Astrocyte of the spinal cord (primary cell): ENCODE measurements at regions not wholly inside any gene's neighbourhood (a gene's known extent, or its start where the extent isn't known, plus 50 kb on each side); places are given as distances from the start of the nearest gene placed in this dataset.
"Not testable (repeated sequence)": the region's sequence is repeated elsewhere in the genome, so short reads cannot be mapped to it uniquely, and the experiment has no call there.

Experiments
- DNase-seq: peaks from one replicate; pipeline ENCODE4 v3.0.0; 2011; ENCODE audit warnings: low read depth, low spot score
- H3K4me3 ChIP-seq: 2 replicates; pipeline ENCODE4 v1.5.1; 2011; ENCODE audit warnings: low read depth, mild to moderate bottlenecking, low read length, moderate library complexity
- in situ Hi-C: cut with HindIII; loops from 2 replicates; pipeline ENCODE4 v1.10.0; 2017; ENCODE audit warnings: low sequenced_read_pairs

- in situ Hi-C loops, H3K4me3 ChIP-seq, DNase-seq: not testable (repeated sequence)
Observed at GRCh38 chr2:91574255-91574654, 2882.8 kb downstream of the RPIA start.

DNA sequence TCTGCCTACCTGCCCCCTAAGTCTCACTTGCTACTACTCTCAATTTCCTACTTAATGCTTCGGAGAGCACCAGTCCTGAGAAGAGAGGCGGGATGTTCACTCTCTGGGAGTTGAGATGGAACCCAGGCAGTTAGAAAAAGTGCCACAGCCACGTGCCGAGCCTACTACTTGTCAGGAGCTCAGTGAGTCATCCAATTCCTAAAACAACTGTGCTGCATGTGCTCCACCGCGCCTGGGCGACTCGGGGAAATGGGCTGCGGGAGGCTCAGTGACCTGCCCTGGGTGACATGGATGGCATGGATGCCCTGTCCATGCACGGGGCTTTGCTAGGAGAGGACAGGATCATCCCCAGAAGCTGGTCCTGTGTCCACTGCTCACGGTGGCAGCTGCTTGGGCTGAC is 2884.2 kb downstream of the RPIA start:
- DNase-seq, in situ Hi-C loops, H3K4me3 ChIP-seq: not testable (repeated sequence)

GRCh38 chr2:91577406-91577805 is 2885.9 kb downstream of the RPIA start:
- in situ Hi-C loops, DNase-seq, H3K4me3 ChIP-seq: not testable (repeated sequence)

DNA sequence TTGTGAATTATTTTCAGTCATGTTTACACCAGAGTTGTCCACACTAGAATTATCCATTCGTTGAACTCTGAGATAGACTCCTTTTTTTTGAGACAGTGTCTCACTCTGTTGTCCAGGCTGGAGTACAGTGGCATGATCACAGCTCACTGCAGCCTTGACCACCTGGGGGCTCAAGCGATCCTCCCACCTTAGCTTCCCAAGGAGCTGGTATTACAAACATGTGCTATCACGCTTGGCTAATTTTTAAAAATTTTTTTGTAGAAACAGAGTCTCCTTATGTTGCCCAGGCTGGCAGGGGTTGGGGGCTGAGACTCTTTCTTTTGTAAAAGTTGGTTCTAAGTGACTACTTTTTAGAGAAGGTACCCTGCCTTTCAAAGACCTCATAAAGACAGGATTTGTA is 2887.2 kb downstream of the RPIA start:
- in situ Hi-C loops, H3K4me3 ChIP-seq, DNase-seq: not testable (repeated sequence)

DNA sequence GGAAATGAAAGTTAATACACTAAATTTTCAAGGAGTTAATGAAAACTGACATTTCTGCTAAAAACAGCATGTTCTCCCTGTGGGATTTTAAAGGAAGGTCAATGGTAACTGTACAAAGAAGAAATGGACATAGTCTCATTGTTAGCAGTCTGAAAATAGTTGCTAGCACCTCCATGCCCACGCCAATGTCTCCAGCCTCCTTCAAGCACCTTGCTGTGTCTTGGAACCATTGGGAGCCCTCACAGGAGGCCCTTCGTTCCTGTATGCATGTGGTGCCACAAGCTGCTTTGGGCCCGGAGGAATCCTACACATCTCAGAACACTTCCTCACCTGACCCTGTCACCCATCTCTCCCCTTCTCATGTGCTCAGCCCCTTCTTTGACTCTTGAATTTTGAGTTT is 2888.1 kb downstream of the RPIA start:
- DNase-seq, H3K4me3 ChIP-seq, in situ Hi-C loops: not testable (repeated sequence)

DNA sequence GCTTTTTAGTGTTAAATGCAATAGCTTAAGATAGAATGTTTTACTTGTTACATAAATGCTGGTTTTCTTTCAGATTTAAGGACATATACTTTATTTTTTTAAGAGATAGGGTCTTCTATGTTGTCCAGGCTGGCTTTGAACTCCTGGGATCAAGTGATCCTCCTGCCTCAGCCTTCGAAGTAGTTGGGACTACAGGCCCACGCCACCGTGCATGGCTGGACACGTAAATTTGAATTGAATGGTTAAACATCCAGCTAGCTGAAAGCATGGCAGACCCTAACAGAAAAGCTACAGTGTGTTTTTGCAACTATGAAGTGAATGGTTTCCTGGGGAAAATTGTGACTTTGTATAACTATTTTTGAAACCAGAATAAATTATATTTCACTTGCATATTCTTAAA is 2888.6 kb downstream of the RPIA start:
- in situ Hi-C loops, H3K4me3 ChIP-seq, DNase-seq: not testable (repeated sequence)

DNA sequence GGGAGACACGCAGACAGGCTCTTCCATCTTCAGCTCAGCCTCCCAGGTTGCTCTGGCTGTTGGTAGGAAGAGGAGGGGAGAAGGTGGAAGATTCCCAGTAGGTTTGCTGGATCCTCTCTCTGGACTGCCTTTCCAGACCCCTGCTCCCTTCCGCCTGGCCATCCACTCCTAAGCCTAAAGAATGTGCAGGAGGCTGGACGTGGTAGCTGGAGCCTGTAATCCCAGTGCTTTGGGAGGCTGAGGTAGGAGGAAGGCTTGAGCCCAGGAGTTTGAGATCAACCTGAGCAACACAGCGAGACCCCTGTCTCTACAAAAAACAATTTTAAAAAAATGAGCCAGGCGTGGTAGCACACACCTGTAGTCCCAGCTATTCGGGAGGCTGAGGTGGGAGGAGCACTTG is 2895.6 kb downstream of the RPIA start:
- in situ Hi-C loops, DNase-seq, H3K4me3 ChIP-seq: not testable (repeated sequence)

- in situ Hi-C loops, H3K4me3 ChIP-seq: not testable (repeated sequence)
Observed at GRCh38 chr2:91587908-91588535, 2896.5 kb downstream of the RPIA start.

GRCh38 chr2:91588782-91589223 is 2897.3 kb downstream of the RPIA start:
- H3K4me3 ChIP-seq, DNase-seq, in situ Hi-C loops: not testable (repeated sequence)

More at GRCh38 chr2:91587908-91588535, 2896.5 kb downstream of the RPIA start:
- not testable (repeated sequence) for DNase-seq

DNA sequence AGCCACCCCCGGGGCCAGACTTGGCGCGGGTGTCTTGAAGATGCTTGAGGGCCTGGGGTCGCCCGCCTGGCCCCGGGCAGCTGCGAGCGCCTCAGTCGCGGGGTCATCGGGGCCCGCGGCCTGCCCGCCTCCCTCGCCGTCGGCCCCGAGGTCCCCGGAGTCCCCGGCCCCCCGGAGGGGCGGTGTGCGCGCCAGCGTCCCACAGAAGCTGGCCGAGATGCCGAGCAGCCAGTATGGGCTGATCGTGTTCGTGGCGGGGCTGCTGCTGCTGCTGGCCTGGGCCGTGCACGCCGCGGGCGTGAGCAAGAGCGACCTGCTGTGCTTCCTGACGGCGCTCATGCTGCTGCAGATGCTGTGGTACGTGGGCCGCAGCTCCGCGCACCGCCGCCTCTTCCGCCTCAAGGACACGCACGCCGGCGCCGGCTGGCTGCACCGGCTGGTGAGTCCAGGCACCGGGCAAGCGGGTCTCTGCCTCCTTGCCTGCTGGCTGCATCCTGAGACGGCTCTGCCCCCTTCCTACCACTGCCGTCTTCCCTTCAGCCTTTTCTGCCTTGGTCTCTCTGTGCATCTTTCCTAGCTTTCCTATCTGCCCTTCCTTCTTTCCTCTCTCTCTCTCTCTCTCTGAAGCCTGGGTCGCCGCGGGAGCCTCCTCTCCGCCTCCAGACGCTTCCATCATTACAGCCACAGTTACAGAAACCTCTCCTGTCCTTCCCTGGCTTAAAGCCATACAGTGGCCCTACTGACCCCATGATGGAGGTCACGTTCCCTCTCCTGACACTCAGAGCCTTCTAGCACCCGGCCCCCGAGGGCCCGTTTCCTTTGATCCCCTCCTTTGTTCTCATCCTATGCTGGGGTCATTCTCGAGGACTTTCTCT is 2898.2 kb downstream of the RPIA start:
- not testable (repeated sequence) for H3K4me3 ChIP-seq

GRCh38 chr2:91590381-91590780 is 2898.9 kb downstream of the RPIA start:
- H3K4me3 ChIP-seq, in situ Hi-C loops, DNase-seq: not testable (repeated sequence)

More for the DNA sequence above, 2898.2 kb downstream of the RPIA start:
- in situ Hi-C loops, DNase-seq: not testable (repeated sequence)

DNA sequence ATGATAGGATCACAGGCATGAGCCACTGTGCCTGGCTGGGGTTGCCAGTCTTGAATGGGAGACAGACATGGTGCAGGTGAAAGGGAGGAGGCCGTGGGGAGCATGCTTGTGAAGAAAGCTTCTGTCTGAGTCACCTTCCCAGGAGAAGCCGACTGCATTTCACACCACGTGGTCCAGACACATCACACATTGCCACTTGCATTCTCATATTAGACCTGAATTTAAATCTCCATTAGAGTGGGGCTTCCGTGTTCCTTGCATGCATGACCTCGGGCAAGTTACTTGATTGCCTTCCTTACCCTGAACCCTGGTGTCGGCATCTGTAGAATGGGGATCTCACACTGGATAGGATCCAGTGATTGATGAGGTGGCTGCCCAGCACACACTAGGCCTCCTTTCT is 2899.6 kb downstream of the RPIA start:
- DNase-seq, in situ Hi-C loops, H3K4me3 ChIP-seq: not testable (repeated sequence)

- in situ Hi-C loops, DNase-seq: not testable (repeated sequence)
Observed at GRCh38 chr2:91597436-91597835, 2906.0 kb downstream of the RPIA start.

GRCh38 chr2:91598519-91598918 is 2907.0 kb downstream of the RPIA start:
- H3K4me3 ChIP-seq, in situ Hi-C loops: not testable (repeated sequence)
- peak; percentile 23 for DNase-seq

More at GRCh38 chr2:91597436-91597835, 2906.0 kb downstream of the RPIA start:
- H3K4me3 ChIP-seq = not testable (repeated sequence)

GRCh38 chr2:91599000-91599399 is 2907.5 kb downstream of the RPIA start:
- in situ Hi-C loops, H3K4me3 ChIP-seq: not testable (repeated sequence)
- DNase-seq = peak; percentile 13

DNA sequence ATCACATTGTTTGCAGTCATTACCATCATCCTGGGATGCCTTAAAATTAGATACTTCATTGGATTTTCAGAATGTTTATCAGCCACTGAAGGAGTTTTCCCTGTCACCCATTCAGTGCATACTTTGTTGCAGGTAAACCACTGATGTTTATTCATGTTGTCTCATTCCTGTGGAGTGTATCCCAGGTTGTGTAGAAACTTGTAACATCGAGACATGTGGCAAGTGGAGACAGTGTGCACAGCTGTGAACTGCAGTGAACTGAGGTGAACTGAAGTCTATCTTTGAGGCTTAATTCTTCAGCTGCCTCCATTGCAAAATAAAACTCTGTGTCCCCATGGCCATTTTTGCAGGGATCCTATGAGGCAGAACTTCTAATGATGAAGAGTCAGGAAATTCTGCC is 2911.4 kb downstream of the RPIA start:
- in situ Hi-C loops, H3K4me3 ChIP-seq, DNase-seq: not testable (repeated sequence)

GRCh38 chr2:91603996-91604395 is 2912.5 kb downstream of the RPIA start:
- H3K4me3 ChIP-seq, in situ Hi-C loops, DNase-seq: not testable (repeated sequence)

DNA sequence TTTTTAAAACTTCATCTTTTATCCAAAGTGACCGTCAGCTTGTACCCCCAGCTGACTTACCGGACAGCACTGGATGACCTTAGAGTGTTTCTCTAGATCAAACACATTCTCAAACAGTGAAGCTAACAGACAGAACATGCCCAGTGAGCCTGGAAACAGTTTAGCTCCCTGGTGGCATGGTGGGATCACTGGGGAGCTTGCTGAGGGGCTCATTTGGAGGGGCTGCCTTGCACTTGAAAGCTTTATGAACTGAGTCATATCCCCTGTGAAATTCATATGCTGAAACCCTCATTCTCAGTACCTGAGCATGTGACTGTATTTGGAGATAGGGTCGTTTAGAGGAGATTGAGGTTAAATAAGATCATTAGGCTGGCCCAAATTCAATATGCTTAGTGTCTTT is 2913.2 kb downstream of the RPIA start:
- DNase-seq, H3K4me3 ChIP-seq, in situ Hi-C loops: not testable (repeated sequence)
